GM23338 (cell line): ENCODE measurements at regions not wholly inside any gene's neighbourhood (a gene's known extent, or its start where the extent isn't known, plus 50 kb on each side); places are given as distances from the start of the nearest gene placed in this dataset.
A peak's percentile ranks its signal among the peaks of the same experiment; 100 is the strongest.

Experiments
- ATAC-seq: fragments of 200-7000 bp; cut with Tn5 transposase; 3 replicates; pipeline ENCODE4 v1.9.1; 2020
- DNase-seq: peaks from one replicate; pipeline ENCODE4 v3.0.0-alpha.2; 2015; ENCODE audit warnings: low spot score
- H2AFZ ChIP-seq: fragments of 200-600 bp; sonication (generic); 2 replicates; pipeline ENCODE4 v1.8.0; 2016; ENCODE audit warnings: antibody characterized with exemption, mild to moderate bottlenecking, moderate library complexity
- H3F3A ChIP-seq: fragments of 200-600 bp; sonication (generic); replicated peaks from 2 replicates; pipeline ENCODE4 v1.8.0; 2017; ENCODE audit warnings: antibody characterized with exemption, mixed run types, low read depth
- H3K27ac ChIP-seq: fragments of 200-600 bp; sonication (generic); 2 replicates; pipeline ENCODE4 v1.6.1; 2016; ENCODE audit warnings: low read depth
- H3K27me3 ChIP-seq: fragments of 200-600 bp; sonication (generic); 2 replicates; pipeline ENCODE4 v1.8.0; 2016; ENCODE audit warnings: mild to moderate bottlenecking, mixed run types, moderate library complexity; ENCODE audit not compliant: insufficient read depth
- H3K36me3 ChIP-seq: fragments of 200-600 bp; sonication (generic); 2 replicates; pipeline ENCODE4 v1.8.0; 2016; ENCODE audit warnings: mild to moderate bottlenecking; ENCODE audit not compliant: insufficient read depth
- H3K4me1 ChIP-seq: fragments of 200-600 bp; sonication (generic); 2 replicates; pipeline ENCODE4 v1.8.0; 2016; ENCODE audit warnings: mild to moderate bottlenecking, moderate library complexity; ENCODE audit not compliant: insufficient read depth
- H3K4me2 ChIP-seq: fragments of 200-600 bp; sonication (generic); 2 replicates; pipeline ENCODE4 v1.7.1; 2017; ENCODE audit warnings: mixed run types
- H3K4me3 ChIP-seq: fragments of 200-600 bp; sonication (generic); 2 replicates; pipeline ENCODE4 v1.6.1; 2016; ENCODE audit warnings: mixed run types
- H3K79me2 ChIP-seq: fragments of 200-600 bp; sonication (generic); replicated peaks from 2 replicates; pipeline ENCODE4 v1.8.0; 2017; ENCODE audit warnings: mild to moderate bottlenecking; ENCODE audit not compliant: insufficient read depth
- H3K9me2 ChIP-seq: fragments of 200-600 bp; sonication (generic); 2 replicates; pipeline ENCODE4 v1.8.0; 2017; ENCODE audit not compliant: insufficient read depth
- H4K20me1 ChIP-seq: fragments of 200-600 bp; sonication (generic); replicated peaks from 2 replicates; pipeline ENCODE4 v1.8.0; 2017; ENCODE audit warnings: mild to moderate bottlenecking; ENCODE audit not compliant: insufficient read depth
- H3K27ac Mint-ChIP-seq: 2 replicates; pipeline ENCODE4 v1.8.0; 2020; ENCODE audit warnings: inconsistent platforms, mild to moderate bottlenecking, moderate library complexity, mixed read lengths
- H3K27me3 Mint-ChIP-seq: 3 replicates; pipeline ENCODE4 v1.8.0; 2022; ENCODE audit warnings: low read depth, mild to moderate bottlenecking, moderate library complexity, mixed read lengths, inconsistent platforms; ENCODE audit not compliant: insufficient read depth, poor library complexity
- H3K36me3 Mint-ChIP-seq: 3 replicates; pipeline ENCODE4 v1.8.0; 2021; ENCODE audit warnings: low read depth, mild to moderate bottlenecking, inconsistent platforms, moderate library complexity, mixed read lengths
- H3K4me1 Mint-ChIP-seq: 3 replicates; pipeline ENCODE4 v1.8.0; 2020; ENCODE audit warnings: mild to moderate bottlenecking, inconsistent platforms, mixed read lengths
- H3K4me3 Mint-ChIP-seq: 3 replicates; pipeline ENCODE4 v1.8.0; 2021; ENCODE audit warnings: moderate library complexity, mild to moderate bottlenecking, inconsistent platforms, mixed read lengths
- H3K9me3 Mint-ChIP-seq: 3 replicates; pipeline ENCODE4 v1.8.0; 2020; ENCODE audit warnings: moderate library complexity, mild to moderate bottlenecking, inconsistent platforms, mixed read lengths
- CREB1 ChIP-seq: fragments of 250-450 bp; sonication (Bioruptor Pico); IDR thresholded peaks from 2 replicates; pipeline ENCODE4 v1.5.0; 2020; ENCODE audit warnings: low read depth, mild to moderate bottlenecking, moderate library complexity
- JUNB ChIP-seq: IDR thresholded peaks from one replicate; pipeline ENCODE4 v1.6.1; 2016; ENCODE audit warnings: antibody characterized with exemption; ENCODE audit not compliant: unreplicated experiment
- POLR2AphosphoS5 ChIP-seq: IDR thresholded peaks from 2 replicates; pipeline ENCODE4 v1.6.1; 2016; ENCODE audit warnings: antibody characterized with exemption, low read depth
- ZNF114 ChIP-seq: fragments of 250-450 bp; sonication (Bioruptor Pico); IDR thresholded peaks from 2 replicates; pipeline ENCODE4 v1.5.0; 2020; ENCODE audit warnings: mild to moderate bottlenecking, moderate library complexity
- TF ChIP-seq, protein P1 (sequence below), 2 experiments: fragments of 200-600 bp in 1 of 2; sonication (generic) in 1 of 2; conservative IDR thresholded peaks; 2 replicates each; pipeline versions ENCODE4 v1.5.1 to v1.6.1; 2016 to 2017; ENCODE audit warnings: antibody characterized with exemption in 2 of 2, low read depth in 2 of 2, mild to moderate bottlenecking in 2 of 2, moderate library complexity in 1 of 2
- TF ChIP-seq, protein P2 (sequence below): IDR thresholded peaks from one replicate; pipeline ENCODE4 v1.6.1; 2018; ENCODE audit warnings: antibody characterized with exemption; ENCODE audit not compliant: unreplicated experiment

DNA sequence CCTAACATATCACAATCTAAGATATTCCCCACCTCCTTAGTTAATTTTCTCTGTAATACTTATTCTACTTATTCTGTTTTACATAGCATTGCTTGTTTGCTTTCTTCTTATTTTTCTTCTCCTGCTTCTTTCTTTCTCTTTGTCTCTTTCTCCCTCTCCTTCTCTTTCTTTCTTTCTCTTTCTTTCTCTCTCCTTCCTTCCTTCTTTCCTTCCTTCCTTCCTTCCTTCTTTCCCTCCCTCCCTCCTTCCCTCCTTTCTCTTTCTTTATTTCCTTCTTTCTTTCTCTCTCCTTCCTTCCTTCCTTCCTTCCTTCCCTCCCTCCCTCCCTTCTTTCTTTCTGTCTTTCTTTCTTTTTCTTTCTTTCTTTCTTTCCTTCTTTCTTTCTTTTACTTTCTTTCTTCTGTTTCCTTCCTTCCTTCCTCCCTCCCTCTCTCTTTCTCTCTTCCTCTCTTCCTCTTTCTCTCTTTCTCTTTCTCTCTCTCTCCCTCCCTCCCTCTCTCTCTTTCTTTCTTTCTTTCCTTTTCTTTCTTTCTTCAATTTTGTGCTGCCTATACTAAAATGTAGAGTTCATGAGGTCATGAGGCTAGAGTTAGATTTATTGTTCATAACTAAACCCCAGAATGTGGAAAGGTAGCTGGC, 445.4 kb downstream of the GATA3 start (continued):
- TF ChIP-seq POLR2AphosphoS5 (no peak), JUNB (no peak)
- TF ChIP-seq, protein P1, sequence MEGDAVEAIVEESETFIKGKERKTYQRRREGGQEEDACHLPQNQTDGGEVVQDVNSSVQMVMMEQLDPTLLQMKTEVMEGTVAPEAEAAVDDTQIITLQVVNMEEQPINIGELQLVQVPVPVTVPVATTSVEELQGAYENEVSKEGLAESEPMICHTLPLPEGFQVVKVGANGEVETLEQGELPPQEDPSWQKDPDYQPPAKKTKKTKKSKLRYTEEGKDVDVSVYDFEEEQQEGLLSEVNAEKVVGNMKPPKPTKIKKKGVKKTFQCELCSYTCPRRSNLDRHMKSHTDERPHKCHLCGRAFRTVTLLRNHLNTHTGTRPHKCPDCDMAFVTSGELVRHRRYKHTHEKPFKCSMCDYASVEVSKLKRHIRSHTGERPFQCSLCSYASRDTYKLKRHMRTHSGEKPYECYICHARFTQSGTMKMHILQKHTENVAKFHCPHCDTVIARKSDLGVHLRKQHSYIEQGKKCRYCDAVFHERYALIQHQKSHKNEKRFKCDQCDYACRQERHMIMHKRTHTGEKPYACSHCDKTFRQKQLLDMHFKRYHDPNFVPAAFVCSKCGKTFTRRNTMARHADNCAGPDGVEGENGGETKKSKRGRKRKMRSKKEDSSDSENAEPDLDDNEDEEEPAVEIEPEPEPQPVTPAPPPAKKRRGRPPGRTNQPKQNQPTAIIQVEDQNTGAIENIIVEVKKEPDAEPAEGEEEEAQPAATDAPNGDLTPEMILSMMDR (conservative IDR thresholded peaks at IDR 0.05; ENCODE audit: low read depth in 2 of 2): no peak
- TF ChIP-seq, protein P2, sequence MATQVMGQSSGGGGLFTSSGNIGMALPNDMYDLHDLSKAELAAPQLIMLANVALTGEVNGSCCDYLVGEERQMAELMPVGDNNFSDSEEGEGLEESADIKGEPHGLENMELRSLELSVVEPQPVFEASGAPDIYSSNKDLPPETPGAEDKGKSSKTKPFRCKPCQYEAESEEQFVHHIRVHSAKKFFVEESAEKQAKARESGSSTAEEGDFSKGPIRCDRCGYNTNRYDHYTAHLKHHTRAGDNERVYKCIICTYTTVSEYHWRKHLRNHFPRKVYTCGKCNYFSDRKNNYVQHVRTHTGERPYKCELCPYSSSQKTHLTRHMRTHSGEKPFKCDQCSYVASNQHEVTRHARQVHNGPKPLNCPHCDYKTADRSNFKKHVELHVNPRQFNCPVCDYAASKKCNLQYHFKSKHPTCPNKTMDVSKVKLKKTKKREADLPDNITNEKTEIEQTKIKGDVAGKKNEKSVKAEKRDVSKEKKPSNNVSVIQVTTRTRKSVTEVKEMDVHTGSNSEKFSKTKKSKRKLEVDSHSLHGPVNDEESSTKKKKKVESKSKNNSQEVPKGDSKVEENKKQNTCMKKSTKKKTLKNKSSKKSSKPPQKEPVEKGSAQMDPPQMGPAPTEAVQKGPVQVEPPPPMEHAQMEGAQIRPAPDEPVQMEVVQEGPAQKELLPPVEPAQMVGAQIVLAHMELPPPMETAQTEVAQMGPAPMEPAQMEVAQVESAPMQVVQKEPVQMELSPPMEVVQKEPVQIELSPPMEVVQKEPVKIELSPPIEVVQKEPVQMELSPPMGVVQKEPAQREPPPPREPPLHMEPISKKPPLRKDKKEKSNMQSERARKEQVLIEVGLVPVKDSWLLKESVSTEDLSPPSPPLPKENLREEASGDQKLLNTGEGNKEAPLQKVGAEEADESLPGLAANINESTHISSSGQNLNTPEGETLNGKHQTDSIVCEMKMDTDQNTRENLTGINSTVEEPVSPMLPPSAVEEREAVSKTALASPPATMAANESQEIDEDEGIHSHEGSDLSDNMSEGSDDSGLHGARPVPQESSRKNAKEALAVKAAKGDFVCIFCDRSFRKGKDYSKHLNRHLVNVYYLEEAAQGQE: no peak

DNA sequence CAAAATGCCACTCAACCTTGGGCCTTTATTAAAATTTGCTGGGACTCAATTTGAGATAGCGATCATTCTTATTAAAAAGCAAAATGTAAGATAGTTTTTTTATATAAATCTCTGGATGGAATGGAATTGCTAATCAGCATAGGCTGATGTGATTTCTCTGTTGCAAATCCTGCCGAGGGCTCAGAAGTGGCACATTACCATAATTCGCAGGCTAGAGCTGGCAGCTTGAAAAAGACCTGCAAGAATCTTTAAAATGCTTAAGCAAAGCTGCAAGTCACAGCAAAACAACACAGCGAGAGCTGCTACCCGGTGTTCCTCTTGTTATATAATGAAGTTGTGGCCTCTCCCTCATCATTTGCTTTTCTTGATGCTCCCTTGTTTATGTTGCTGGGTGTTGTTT, 448.1 kb downstream of the GATA3 start:
- Histone ChIP-seq H3K36me3 (no peaks in the 10 kb centered on the region), H2AFZ (no peak overlapping the region), H3F3A (no peaks in the 10 kb centered on the region), H4K20me1 (no peaks in the 10 kb centered on the region), H3K27me3 (no peaks in the 10 kb centered on the region), H3K9me2 (no peaks in the 10 kb centered on the region), H3K4me1 (peaks cover 38% of the 10 kb centered on the region), H3K27ac (no peak overlapping the region; the same call in 1 of the 2 replicates), H3K4me3 (no peak overlapping the region), H3K79me2 (no peaks in the 10 kb centered on the region), H3K4me2 (peak overlapping the region; percentile 50; the same call in 1 of the 2 replicates)
- Mint-ChIP-seq H3K27ac (no peak overlapping the region), H3K4me3 (no peak overlapping the region), H3K27me3 (peaks cover 5% of the 10 kb centered on the region), H3K4me1 (peaks cover 52% of the 10 kb centered on the region), H3K9me3 (no peaks in the 10 kb centered on the region), H3K36me3 (no peaks in the 10 kb centered on the region)
- TF ChIP-seq ZNF114 (CRISPR knock-in tag): no peak
- peak; percentile 69 for ATAC-seq
- peak; percentile 50 for DNase-seq

DNA sequence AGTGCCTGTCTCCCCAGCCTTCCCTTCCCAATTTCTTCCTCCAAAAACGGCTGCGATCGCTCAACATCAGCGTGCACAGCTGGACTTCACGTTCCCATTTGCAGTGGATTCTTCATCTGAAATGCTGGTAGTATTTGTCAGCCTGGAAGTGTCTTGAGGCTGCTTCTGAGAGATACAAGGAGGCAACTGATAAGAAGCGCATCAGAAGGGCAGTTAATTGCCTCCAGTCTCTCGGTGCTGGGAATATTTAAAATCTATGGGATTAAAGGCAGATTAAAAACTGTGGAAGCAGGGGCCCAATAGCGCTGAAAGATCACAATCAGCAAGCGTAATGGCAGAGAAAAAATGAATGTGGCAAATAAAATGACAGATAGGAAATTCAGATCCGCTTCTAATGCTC, 450.0 kb downstream of the GATA3 start:
- no peaks in the 10 kb centered on the region for H4K20me1 ChIP-seq
- no peaks in the 10 kb centered on the region for H3F3A ChIP-seq
- H3K4me1 ChIP-seq: peaks cover 38% of the 10 kb centered on the region
- no peaks in the 10 kb centered on the region for H3K36me3 ChIP-seq
- ATAC-seq (no peak), DNase-seq (no peak)
- H2AFZ ChIP-seq: peak overlapping the region; percentile 21; the same call in 1 of the 2 replicates
- no peaks in the 10 kb centered on the region for H3K9me2 ChIP-seq
- no peak overlapping the region for H3K27ac ChIP-seq
- 0 out of 2 replicates have a peak overlapping the region, but pooled peaks have one; percentile 31 for H3K4me2 ChIP-seq
- Mint-ChIP-seq H3K4me1 (peaks cover 47% of the 10 kb centered on the region), H3K27me3 (peaks cover 5% of the 10 kb centered on the region), H3K27ac (no peak overlapping the region), H3K36me3 (no peaks in the 10 kb centered on the region), H3K4me3 (no peak overlapping the region), H3K9me3 (no peaks in the 10 kb centered on the region)
- H3K79me2 ChIP-seq: no peaks in the 10 kb centered on the region
- H3K4me3 ChIP-seq: no peak overlapping the region
- no peaks in the 10 kb centered on the region for H3K27me3 ChIP-seq
- TF ChIP-seq CREB1 (CRISPR knock-in tag): no peak
- TF ChIP-seq, protein P2: no peak
